Body of pancreas (tissue), 4 donors: ENCODE measurements at regions not wholly inside any gene's neighbourhood (a gene's known extent, or its start where the extent isn't known, plus 50 kb on each side); places are given as distances from the start of the nearest gene placed in this dataset.

Experiments
- CTCF ChIP-seq, 7 experiments: fragments of 450-650 bp in 4 of 7; fragments of 200-600 bp in 3 of 7; sonication (generic) in 3 of 7; IDR thresholded peaks; one replicate each; pipeline ENCODE4 v1.5.1; 2016 to 2019; ENCODE audit warnings: antibody characterized with exemption in 7 of 7
- POLR2A ChIP-seq, 3 donors: fragments of 450-650 bp; IDR thresholded peaks; one replicate each; pipeline ENCODE4 v1.6.1; 2016; ENCODE audit warnings: antibody characterized with exemption in 3 of 3, mild to moderate bottlenecking in 2 of 3

DNA sequence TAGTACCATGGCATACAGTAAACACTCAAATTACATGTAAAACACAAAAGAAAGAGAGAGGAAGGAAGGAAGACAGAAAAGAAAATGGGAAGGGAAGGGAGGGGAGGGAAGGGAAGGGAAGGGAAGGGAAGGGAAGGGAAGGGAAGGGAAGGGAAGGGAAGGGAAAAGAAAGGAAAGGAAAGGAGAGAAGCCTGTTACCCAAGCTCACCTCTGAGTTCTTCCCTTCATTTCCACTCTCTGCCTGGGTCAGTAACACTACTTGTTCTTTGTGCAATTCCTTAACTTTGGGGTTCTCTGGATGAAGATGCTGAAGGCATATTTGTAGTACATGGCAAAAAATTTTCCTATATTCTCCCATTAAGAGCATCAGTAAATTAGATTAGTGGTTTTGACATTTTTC, 241.0 kb downstream of the RAB28 start:
- TF ChIP-seq CTCF (IDR thresholded peaks at IDR 0.05): no peak
- no peak for TF ChIP-seq POLR2A (IDR thresholded peaks at IDR 0.05)
